SU-DHL-6 (cell line): ENCODE measurements at regions not wholly inside any gene's neighbourhood (a gene's known extent, or its start where the extent isn't known, plus 50 kb on each side); places are given as distances from the start of the nearest gene placed in this dataset.

Experiments used
- H2AFZ ChIP-seq: fragments of 200-600 bp; sonication (generic); 2 replicates; pipeline ENCODE4 v1.6.1; 2014; ENCODE audit warnings: low read depth, mild to moderate bottlenecking, moderate library complexity, mixed read lengths, antibody characterized with exemption, low read length; ENCODE audit not compliant: severe bottlenecking
- H3F3A ChIP-seq: fragments of 200-600 bp; shearing (Covaris generic); 2 replicates; pipeline ENCODE4 v1.6.0; 2016; ENCODE audit warnings: antibody characterized with exemption, mild to moderate bottlenecking; ENCODE audit not compliant: insufficient read depth
- H3K27ac ChIP-seq: fragments of 200-600 bp; sonication (generic); 2 replicates; pipeline ENCODE4 v1.5.1; 2016; ENCODE audit warnings: low read depth, mild to moderate bottlenecking, low read length, moderate library complexity, mixed read lengths
- H3K27me3 ChIP-seq: fragments of 200-600 bp; sonication (generic), shearing (Covaris generic); 2 replicates; pipeline ENCODE4 v1.6.0; 2014; ENCODE audit warnings: mild to moderate bottlenecking, low read length
- H3K36me3 ChIP-seq: fragments of 200-600 bp; sonication (generic); 2 replicates; pipeline ENCODE4 v1.6.1; 2014; ENCODE audit warnings: mild to moderate bottlenecking, low read length, mixed read lengths
- H3K4me2 ChIP-seq: fragments of 300-600, 200-600 bp; shearing (Covaris generic), sonication (generic); 2 replicates; pipeline ENCODE4 v1.6.0; 2014; ENCODE audit warnings: low read length, low read depth, mild to moderate bottlenecking; ENCODE audit not compliant: poor library complexity, severe bottlenecking
- H3K4me3 ChIP-seq: fragments of 200-600 bp; sonication (generic); 2 replicates; pipeline ENCODE4 v1.5.1; 2014; ENCODE audit warnings: antibody characterized with exemption, low read length, mild to moderate bottlenecking, mixed read lengths; ENCODE audit not compliant: insufficient read depth, poor library complexity, severe bottlenecking
- H3K79me2 ChIP-seq: fragments of 200-600 bp; sonication (generic); 2 replicates; pipeline ENCODE4 v1.6.1; 2014; ENCODE audit warnings: mild to moderate bottlenecking, low read length, moderate library complexity; ENCODE audit not compliant: insufficient read depth
- H3K9ac ChIP-seq: fragments of 200-600 bp; sonication (generic); 2 replicates; pipeline ENCODE4 v1.7.0; 2014; ENCODE audit warnings: mild to moderate bottlenecking, low read length
- H3K9me2 ChIP-seq: fragments of 200-600 bp; sonication (generic); replicated peaks from 2 replicates; pipeline ENCODE4 v1.6.1; 2014; ENCODE audit warnings: low read length; ENCODE audit not compliant: insufficient read depth
- H3K9me3 ChIP-seq: fragments of 200-600 bp; sonication (generic); 2 replicates; pipeline ENCODE4 v1.6.1; 2014; ENCODE audit warnings: low read length, mixed read lengths; ENCODE audit not compliant: insufficient read depth
- H4K20me1 ChIP-seq: fragments of 200-600 bp; sonication (generic); 2 replicates; pipeline ENCODE4 v1.6.1; 2014; ENCODE audit warnings: low read depth, mild to moderate bottlenecking, antibody characterized with exemption, low read length, moderate library complexity, mixed read lengths
- CTCF ChIP-seq: fragments of 200-600 bp; sonication (generic); IDR thresholded peaks from one replicate; pipeline ENCODE4 v1.5.1; 2017; ENCODE audit warnings: antibody characterized with exemption, mild to moderate bottlenecking, low read length, moderate library complexity; ENCODE audit not compliant: insufficient read depth, poor library complexity, severe bottlenecking
- EZH2phosphoT487 ChIP-seq: fragments of 200-600 bp; sonication (generic), shearing (Covaris generic); conservative IDR thresholded peaks from 2 replicates; pipeline ENCODE4 v1.6.1; 2018; ENCODE audit warnings: mild to moderate bottlenecking, antibody characterized with exemption, low read length, moderate library complexity, mixed read lengths

- TF ChIP-seq CTCF = no peak
- no peak for TF ChIP-seq EZH2phosphoT487
- Histone ChIP-seq H3K79me2 (peaks cover 89% of the 10 kb centered on the region), H3K9me3 (no peaks in the 10 kb centered on the region), H3K27me3 (no peaks in the 10 kb centered on the region), H3K9me2 (no peaks in the 10 kb centered on the region), H3K27ac (no peak overlapping the region), H3K36me3 (peaks cover 24% of the 10 kb centered on the region), H3F3A (peaks cover 7% of the 10 kb centered on the region; the same call in 1 of the 2 replicates), H3K4me3 (no peak overlapping the region), H3K4me2 (no peak overlapping the region), H3K9ac (no peak overlapping the region), H4K20me1 (peaks cover 3% of the 10 kb centered on the region; the same call in 1 of the 2 replicates), H2AFZ (no peak overlapping the region)
These were observed 167.5 kb upstream of the DMRT1 start for GRCh38 chr9:673966-674526.

- no peak overlapping the region for H3K9ac ChIP-seq
- H3K9me3 ChIP-seq = no peaks in the 10 kb centered on the region
- peaks cover 3% of the 10 kb centered on the region; the same call in 1 of the 2 replicates for H4K20me1 ChIP-seq
- TF ChIP-seq EZH2phosphoT487 (no peak), CTCF (no peak)
- H3K79me2 ChIP-seq = peaks cover 84% of the 10 kb centered on the region
- H3K27me3 ChIP-seq = no peaks in the 10 kb centered on the region
- H3F3A ChIP-seq = peaks cover 7% of the 10 kb centered on the region; the same call in 1 of the 2 replicates
- no peak overlapping the region for H3K4me3 ChIP-seq
- no peak overlapping the region for H2AFZ ChIP-seq
- H3K4me2 ChIP-seq = no peak overlapping the region
- H3K27ac ChIP-seq = no peak overlapping the region
- no peaks in the 10 kb centered on the region for H3K9me2 ChIP-seq
- H3K36me3 ChIP-seq = peaks cover 28% of the 10 kb centered on the region
These were observed 165.7 kb upstream of the DMRT1 start for GRCh38 chr9:675697-676370.

GRCh38 chr9:676780-677438 lies 164.6 kb upstream of the DMRT1 start:
- peaks cover 7% of the 10 kb centered on the region; the same call in 1 of the 2 replicates for H3F3A ChIP-seq
- H3K4me2 ChIP-seq = no peak overlapping the region
- H2AFZ ChIP-seq = no peak overlapping the region
- peaks cover 28% of the 10 kb centered on the region for H3K36me3 ChIP-seq
- peaks cover 75% of the 10 kb centered on the region for H3K79me2 ChIP-seq
- H3K9me3 ChIP-seq = no peaks in the 10 kb centered on the region
- H3K27me3 ChIP-seq = no peaks in the 10 kb centered on the region
- H3K4me3 ChIP-seq = no peak overlapping the region
- no peak overlapping the region for H3K9ac ChIP-seq
- no peak overlapping the region for H3K27ac ChIP-seq
- peaks cover 3% of the 10 kb centered on the region; the same call in 1 of the 2 replicates for H4K20me1 ChIP-seq
- TF ChIP-seq EZH2phosphoT487 (no peak), CTCF (no peak)
- no peaks in the 10 kb centered on the region for H3K9me2 ChIP-seq
